Endothelial cell of umbilical vein (primary cell): ENCODE measurements at regions not wholly inside any gene's neighbourhood (a gene's known extent, or its start where the extent isn't known, plus 50 kb on each side); places are given as distances from the start of the nearest gene placed in this dataset.

Experiments used
- BruUV-seq: library from RNA; stranded (reverse); fragments of 400-500 nt; replicated peaks from 2 replicates; lab custom pipeline; 2021; lab: Mats Ljungman, UMichigan
- CTCF ChIA-PET: fragments of 300-600, 350-600 bp; sonication (Branson Sonifier 250); formaldehyde crosslinking; loops from one replicate; lab custom pipeline; 2021; ENCODE audit warnings: antibody characterized with exemption, inconsistent platforms; lab: Charles Lee
- POLR2A ChIA-PET: fragments of 300-600, 350-600 bp; sonication (Branson Sonifier 250); formaldehyde crosslinking; loops from one replicate; lab custom pipeline; 2021; ENCODE audit warnings: antibody characterized with exemption, inconsistent platforms; lab: Charles Lee
- DNase-seq: peaks from one replicate; pipeline ENCODE4 v3.0.0-alpha.2; 2011; ENCODE audit warnings: low read depth, low spot score
- FAIRE-seq: peaks from 2 replicates; lab custom pipeline; 2011; peaks lifted over from hg19 to GRCh38; lab: Jason Lieb, UNC
- H2AFZ ChIP-seq: 2 replicates; pipeline ENCODE4 v1.6.0; 2012; ENCODE audit warnings: low read depth, low read length, control low read depth, inconsistent platforms
- H3K27ac ChIP-seq: 2 replicates; pipeline ENCODE4 v1.5.1; 2011; ENCODE audit warnings: low read depth, mild to moderate bottlenecking, control low read depth, low read length, moderate library complexity; ENCODE audit not compliant: insufficient read depth
- H3K27me3 ChIP-seq, 2 experiments: 2 replicates each; pipeline versions ENCODE4 v1.6.0 to v1.6.1; 2011; ENCODE audit warnings: low read length in 2 of 2, mixed read lengths in 1 of 2; ENCODE audit not compliant: control insufficient read depth in 2 of 2, insufficient read depth in 2 of 2
- H3K36me3 ChIP-seq, 2 experiments: 2 replicates in 1 of 2; 3 replicates in 1 of 2; pipeline ENCODE4 v1.5.1; 2011; ENCODE audit warnings: low read length in 2 of 2, mild to moderate bottlenecking in 1 of 2, moderate library complexity in 1 of 2; ENCODE audit not compliant: control insufficient read depth in 2 of 2, insufficient read depth in 2 of 2; ENCODE audit errors: extremely low read depth in 1 of 2
- H3K4me1 ChIP-seq: 3 replicates; pipeline ENCODE4 v1.5.1; 2011; ENCODE audit warnings: mild to moderate bottlenecking, low read length; ENCODE audit not compliant: control insufficient read depth, insufficient read depth; ENCODE audit errors: extremely low read depth
- H3K4me2 ChIP-seq: 2 replicates; pipeline ENCODE4 v1.6.1; 2011; ENCODE audit warnings: low read length, control low read depth, mixed read lengths; ENCODE audit not compliant: insufficient read depth
- H3K4me3 ChIP-seq, 3 experiments: fragments of 200-600 bp in 1 of 3; sonication (generic), shearing (Covaris generic) in 1 of 3; replicated peaks in 1 of 3; 2 replicates each; pipeline ENCODE4 v1.5.1; 2011 to 2016; ENCODE audit warnings: control low read depth in 3 of 3, low read length in 3 of 3, mild to moderate bottlenecking in 2 of 3, inconsistent platforms in 1 of 3, low read depth in 1 of 3, moderate library complexity in 1 of 3; ENCODE audit not compliant: insufficient read depth in 1 of 3
- H3K79me2 ChIP-seq: 2 replicates; pipeline ENCODE4 v1.6.0; 2012; ENCODE audit warnings: low read length, inconsistent platforms; ENCODE audit not compliant: control insufficient read depth, insufficient read depth
- H3K9ac ChIP-seq: replicated peaks from 2 replicates; pipeline ENCODE3; 2011; ENCODE audit warnings: low read length, control low read depth; ENCODE audit not compliant: insufficient read depth; ENCODE audit errors: extremely low read depth
- H3K9me1 ChIP-seq: replicated peaks from 3 replicates; pipeline ENCODE4 v1.6.0; 2011; ENCODE audit warnings: mild to moderate bottlenecking, low read length; ENCODE audit not compliant: control insufficient read depth, insufficient read depth; ENCODE audit errors: extremely low read depth
- H3K9me3 ChIP-seq: replicated peaks from 2 replicates; pipeline ENCODE4 v1.5.1; 2012; ENCODE audit warnings: low read length, inconsistent platforms; ENCODE audit not compliant: control insufficient read depth, insufficient read depth
- H4K20me1 ChIP-seq: replicated peaks from 2 replicates; pipeline ENCODE3; 2011; ENCODE audit warnings: mild to moderate bottlenecking, low read length; ENCODE audit not compliant: control insufficient read depth, insufficient read depth; ENCODE audit errors: extremely low read depth
- EZH2 ChIP-seq: IDR thresholded peaks from 2 replicates; pipeline ENCODE4 v1.6.1; 2012; ENCODE audit warnings: borderline replicate concordance, low read depth, mild to moderate bottlenecking, moderate library complexity, low read length, inconsistent platforms; ENCODE audit not compliant: severe bottlenecking
- FOS ChIP-seq: IDR thresholded peaks from 2 replicates; pipeline ENCODE4 v1.6.1; 2011; ENCODE audit warnings: mild to moderate bottlenecking, low read length, moderate library complexity, borderline replicate concordance; ENCODE audit not compliant: insufficient read depth
- GATA2 ChIP-seq: IDR thresholded peaks from 2 replicates; pipeline ENCODE4 v1.7.0; 2011; ENCODE audit warnings: low read depth, mild to moderate bottlenecking, moderate library complexity, mixed read lengths, low read length; ENCODE audit not compliant: insufficient read length, insufficient read depth
- JUN ChIP-seq: IDR thresholded peaks from 2 replicates; pipeline ENCODE4 v1.6.1; 2011; ENCODE audit warnings: borderline replicate concordance, low read depth; ENCODE audit not compliant: insufficient read length, insufficient read depth
- MYC ChIP-seq: IDR thresholded peaks from one replicate; pipeline ENCODE4 v1.6.1; 2011; ENCODE audit warnings: mild to moderate bottlenecking, low read depth, low read length
- POLR2A ChIP-seq: IDR thresholded peaks from 2 replicates; pipeline ENCODE4 v1.6.1; 2012; ENCODE audit warnings: low read depth, mild to moderate bottlenecking, control low read depth, low read length
- POLR2AphosphoS5 ChIP-seq: IDR thresholded peaks from 2 replicates; pipeline ENCODE4 v1.6.1; 2012; ENCODE audit warnings: low read depth, mild to moderate bottlenecking, control low read depth, low read length, moderate library complexity; ENCODE audit not compliant: insufficient read depth
- dilution Hi-C: fragments of 300-500 bp; cut with MboI; formaldehyde crosslinking; loops from one replicate; pipeline ENCODE4 v1.15.0; 2019; ENCODE audit warnings: low sequenced_read_pairs; ENCODE audit not compliant: extremely low pct_ligation_motif_present
- intact Hi-C: fragments of 100-400 bp; cut with micrococcal nuclease; formaldehyde crosslinking; loops from one replicate; pipeline ENCODE4 v1.10.0; 2022
- TF ChIP-seq, protein P1 (sequence below), 2 donors: IDR thresholded peaks; 1 replicate in 1 of 2; 2 replicates in 1 of 2; pipeline ENCODE4 v1.5.1; 2011; ENCODE audit warnings: low read length in 2 of 2, mild to moderate bottlenecking in 2 of 2, moderate library complexity in 2 of 2, control low read depth in 1 of 2, inconsistent platforms in 1 of 2, low read depth in 1 of 2; ENCODE audit not compliant: insufficient read depth in 1 of 2; ENCODE audit errors: extremely low read depth in 1 of 2
- TF ChIP-seq, protein P2 (sequence below): IDR thresholded peaks from 2 replicates; pipeline ENCODE4 v1.6.1; 2011; ENCODE audit not compliant: insufficient read depth, insufficient read length

DNA sequence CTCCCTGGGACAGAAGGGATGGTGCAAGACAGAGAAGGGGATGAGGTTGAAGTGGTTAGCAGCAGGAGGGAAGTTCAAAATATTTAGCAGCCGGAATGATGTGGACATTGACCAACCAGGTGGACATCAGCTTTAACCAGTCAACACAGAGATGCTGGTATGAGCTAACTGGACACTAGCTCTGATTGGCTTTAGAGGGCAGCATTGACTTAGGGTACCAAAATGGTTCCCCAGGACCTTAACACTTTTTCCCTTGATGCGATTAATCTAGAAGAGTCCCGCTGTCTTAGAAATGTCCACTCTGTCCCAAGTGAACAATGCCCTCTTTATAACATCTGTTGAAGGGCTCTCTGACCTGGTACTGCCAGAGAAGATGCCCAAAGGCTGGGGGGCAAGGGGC lies 134.0 kb upstream of the GSC start:
- no peak for FAIRE-seq
- Histone ChIP-seq H3K4me1 (no peaks in the 10 kb centered on the region), H3K9me3 (no peaks in the 10 kb centered on the region), H3K9ac (no peak overlapping the region), H2AFZ (no peak overlapping the region), H3K9me1 (no peaks in the 10 kb centered on the region), H4K20me1 (no peaks in the 10 kb centered on the region), H3K4me2 (no peak overlapping the region), H3K4me3 (no peak overlapping the region), H3K36me3 (no peaks in the 10 kb centered on the region), H3K27me3 (no peaks in the 10 kb centered on the region), H3K27ac (no peak overlapping the region), H3K79me2 (no peaks in the 10 kb centered on the region)
- dilution Hi-C loops (no loop called here), intact Hi-C loops (no loop called here)
- TF ChIP-seq, protein P1, sequence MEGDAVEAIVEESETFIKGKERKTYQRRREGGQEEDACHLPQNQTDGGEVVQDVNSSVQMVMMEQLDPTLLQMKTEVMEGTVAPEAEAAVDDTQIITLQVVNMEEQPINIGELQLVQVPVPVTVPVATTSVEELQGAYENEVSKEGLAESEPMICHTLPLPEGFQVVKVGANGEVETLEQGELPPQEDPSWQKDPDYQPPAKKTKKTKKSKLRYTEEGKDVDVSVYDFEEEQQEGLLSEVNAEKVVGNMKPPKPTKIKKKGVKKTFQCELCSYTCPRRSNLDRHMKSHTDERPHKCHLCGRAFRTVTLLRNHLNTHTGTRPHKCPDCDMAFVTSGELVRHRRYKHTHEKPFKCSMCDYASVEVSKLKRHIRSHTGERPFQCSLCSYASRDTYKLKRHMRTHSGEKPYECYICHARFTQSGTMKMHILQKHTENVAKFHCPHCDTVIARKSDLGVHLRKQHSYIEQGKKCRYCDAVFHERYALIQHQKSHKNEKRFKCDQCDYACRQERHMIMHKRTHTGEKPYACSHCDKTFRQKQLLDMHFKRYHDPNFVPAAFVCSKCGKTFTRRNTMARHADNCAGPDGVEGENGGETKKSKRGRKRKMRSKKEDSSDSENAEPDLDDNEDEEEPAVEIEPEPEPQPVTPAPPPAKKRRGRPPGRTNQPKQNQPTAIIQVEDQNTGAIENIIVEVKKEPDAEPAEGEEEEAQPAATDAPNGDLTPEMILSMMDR (IDR thresholded peaks at IDR 0.05; ENCODE audit: extremely low read depth in 1 of 2, insufficient read depth in 1 of 2, low read depth in 1 of 2, low read length in 2 of 2) = no peak
- TF ChIP-seq JUN = no peak
- no peak for TF ChIP-seq EZH2
- TF ChIP-seq, protein P2, sequence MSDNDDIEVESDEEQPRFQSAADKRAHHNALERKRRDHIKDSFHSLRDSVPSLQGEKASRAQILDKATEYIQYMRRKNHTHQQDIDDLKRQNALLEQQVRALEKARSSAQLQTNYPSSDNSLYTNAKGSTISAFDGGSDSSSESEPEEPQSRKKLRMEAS = no peak
- TF ChIP-seq POLR2A = no peak
- no peak for TF ChIP-seq FOS
- TF ChIP-seq POLR2AphosphoS5 = no peak
- no peak for TF ChIP-seq MYC
- no peak for TF ChIP-seq GATA2
- CTCF ChIA-PET = no interaction called here
- no TSS peak for BruUV-seq
- no peak for DNase-seq
- POLR2A ChIA-PET = no interaction called here
